SK-N-MC (cell line): ENCODE measurements at regions not wholly inside any gene's neighbourhood (a gene's known extent, or its start where the extent isn't known, plus 50 kb on each side); places are given as distances from the start of the nearest gene placed in this dataset.

Experiments used
- DNase-seq: peaks from one replicate; pipeline ENCODE4 v3.0.0-alpha.2; 2011; ENCODE audit warnings: low read depth, low spot score
- H3K27ac ChIP-seq: fragments of 200-600 bp; sonication (generic); 2 replicates; pipeline ENCODE4 v1.5.1; 2016; ENCODE audit warnings: mixed run types
- H3K36me3 ChIP-seq: fragments of 200-600 bp; sonication (generic); 2 replicates; pipeline ENCODE4 v1.6.1; 2017; ENCODE audit warnings: antibody characterized with exemption, low read length, mixed read lengths; ENCODE audit not compliant: insufficient read depth
- H3K4me3 ChIP-seq: fragments of 200-600 bp; sonication (generic); 2 replicates; pipeline ENCODE4 v1.5.1; 2016
- H3K9ac ChIP-seq: fragments of 200-600 bp; sonication (generic); 2 replicates; pipeline ENCODE4 v1.8.0; 2017; ENCODE audit warnings: mixed run types, mixed read lengths; ENCODE audit not compliant: insufficient read length
- H3K9me3 ChIP-seq: fragments of 200-600 bp; sonication (generic); 2 replicates; pipeline ENCODE4 v1.6.1; 2017; ENCODE audit warnings: low read depth, mild to moderate bottlenecking, antibody characterized with exemption, low read length, moderate library complexity, mixed read lengths
- EZH2 ChIP-seq: fragments of 200-600 bp; sonication (generic); IDR thresholded peaks from one replicate; pipeline ENCODE4 v1.6.1; 2017; ENCODE audit warnings: antibody characterized with exemption
- FOXP2 ChIP-seq: optimal IDR thresholded peaks from 2 replicates; pipeline ENCODE3; 2011; ENCODE audit warnings: mild to moderate bottlenecking, moderate library complexity; ENCODE audit not compliant: insufficient read depth; ENCODE audit errors: extremely low read length, control extremely low read depth
- POLR2AphosphoS5 ChIP-seq: IDR thresholded peaks from 2 replicates; pipeline ENCODE4 v1.6.1; 2012; ENCODE audit warnings: mild to moderate bottlenecking, low read depth, low read length, borderline replicate concordance

DNA sequence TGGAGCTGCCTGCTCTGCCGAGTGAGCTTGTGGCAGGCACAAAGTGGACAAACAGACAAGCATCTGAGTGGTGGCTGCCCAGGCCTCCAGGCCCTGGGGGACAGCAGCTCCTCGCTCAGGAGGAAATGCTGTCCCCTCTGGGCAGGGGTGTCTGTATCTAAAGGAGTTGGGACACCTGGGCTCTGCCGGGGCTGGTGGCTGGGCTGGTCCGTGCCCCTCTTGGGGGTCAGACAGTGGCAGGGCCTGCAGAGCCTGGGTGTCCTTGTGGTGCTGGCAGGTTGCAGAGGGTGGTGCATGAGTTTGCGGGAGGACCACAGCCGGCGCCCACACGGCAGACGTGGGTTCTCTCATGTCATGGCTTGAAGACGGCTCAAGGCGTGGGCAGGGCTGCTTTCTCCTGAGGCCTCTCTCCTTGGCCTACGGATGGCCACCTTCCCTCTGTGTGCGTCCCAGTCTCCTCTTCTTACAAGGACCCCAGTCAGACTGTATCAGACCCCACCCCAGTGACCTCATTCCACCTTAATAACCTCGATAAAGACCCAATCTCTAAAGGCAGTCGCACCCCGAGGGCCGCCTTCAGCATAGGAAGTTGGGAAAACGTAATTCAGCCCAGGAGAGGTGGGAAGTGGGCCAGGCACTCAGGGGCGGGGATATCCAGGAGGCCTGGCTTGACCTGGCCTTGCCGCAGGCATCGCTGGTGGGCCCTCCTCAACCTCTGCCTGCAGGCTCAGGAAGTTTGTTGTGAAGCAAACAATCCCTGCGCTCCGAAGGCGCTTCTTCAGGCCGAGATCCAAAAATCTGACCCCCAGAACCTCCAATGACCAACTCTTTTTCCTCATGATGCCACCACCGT is 110.0 kb downstream of the KIF26A start:
- Histone ChIP-seq H3K27ac (no peak overlapping the region), H3K9ac (no peak overlapping the region), H3K36me3 (no peaks in the 10 kb centered on the region), H3K4me3 (no peak overlapping the region), H3K9me3 (no peaks in the 10 kb centered on the region)
- no peak for DNase-seq
- TF ChIP-seq FOXP2 (no peak), EZH2 (no peak), POLR2AphosphoS5 (no peak)

GRCh38 chr14:104249089-104249488 is 110.7 kb downstream of the KIF26A start:
- Histone ChIP-seq H3K4me3 (no peak overlapping the region), H3K36me3 (no peaks in the 10 kb centered on the region), H3K9me3 (no peaks in the 10 kb centered on the region), H3K27ac (no peak overlapping the region), H3K9ac (no peak overlapping the region)
- no peak for DNase-seq
- TF ChIP-seq POLR2AphosphoS5 (no peak), FOXP2 (no peak), EZH2 (no peak)

DNA sequence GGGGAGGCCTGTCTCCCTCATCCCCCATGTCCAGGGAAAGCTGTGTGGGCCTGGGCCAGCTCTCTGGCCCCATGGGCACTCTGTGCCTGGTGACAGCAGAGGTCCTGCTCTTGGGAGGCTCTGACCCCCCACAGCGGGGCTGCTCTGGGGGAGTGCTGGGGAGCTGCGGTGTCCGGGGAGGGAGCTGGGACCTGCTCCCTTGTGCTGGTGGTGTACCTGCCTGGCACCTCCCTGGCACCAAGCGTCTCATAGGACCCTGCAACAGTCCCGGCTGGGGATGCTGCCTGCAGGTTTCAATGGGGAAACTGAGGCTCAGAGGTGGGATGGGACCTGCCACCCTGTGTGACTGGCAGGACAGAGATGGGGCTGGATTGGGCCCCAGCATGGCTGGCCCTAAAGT is 111.3 kb downstream of the KIF26A start:
- H3K4me3 ChIP-seq: no peak overlapping the region
- H3K9ac ChIP-seq: no peak overlapping the region
- TF ChIP-seq POLR2AphosphoS5 (no peak), FOXP2 (no peak)
- H3K27ac ChIP-seq: no peak overlapping the region
- H3K36me3 ChIP-seq: no peaks in the 10 kb centered on the region
- no peaks in the 10 kb centered on the region for H3K9me3 ChIP-seq
- DNase-seq: no peak

DNA sequence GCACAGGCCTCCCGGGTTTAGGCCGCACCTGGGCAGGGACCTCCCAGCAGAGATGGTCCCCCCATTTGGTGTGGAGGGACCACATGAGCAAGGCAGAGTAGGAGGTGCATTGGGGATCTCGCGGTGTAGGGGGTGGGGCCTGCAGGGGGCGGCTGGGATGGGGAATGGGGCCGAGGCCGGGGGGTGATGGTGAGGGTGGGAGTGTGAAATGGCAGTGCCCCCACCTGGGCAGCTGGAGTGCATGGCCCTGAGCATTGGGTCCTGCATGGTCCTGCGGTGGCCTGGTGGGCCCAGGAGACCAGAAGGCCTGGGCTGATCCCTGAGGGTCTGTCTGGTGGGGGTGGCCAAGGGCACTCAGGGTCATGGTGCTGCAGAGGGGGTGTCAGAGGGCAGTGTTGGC is 111.8 kb downstream of the KIF26A start:
- no peak for TF ChIP-seq POLR2AphosphoS5
- no peak for TF ChIP-seq FOXP2
- TF ChIP-seq EZH2: no peak
- no peaks in the 10 kb centered on the region for H3K9me3 ChIP-seq
- H3K4me3 ChIP-seq: no peak overlapping the region
- H3K36me3 ChIP-seq: no peaks in the 10 kb centered on the region
- no peak overlapping the region for H3K27ac ChIP-seq
- DNase-seq: no peak
- H3K9ac ChIP-seq: no peak overlapping the region

DNA sequence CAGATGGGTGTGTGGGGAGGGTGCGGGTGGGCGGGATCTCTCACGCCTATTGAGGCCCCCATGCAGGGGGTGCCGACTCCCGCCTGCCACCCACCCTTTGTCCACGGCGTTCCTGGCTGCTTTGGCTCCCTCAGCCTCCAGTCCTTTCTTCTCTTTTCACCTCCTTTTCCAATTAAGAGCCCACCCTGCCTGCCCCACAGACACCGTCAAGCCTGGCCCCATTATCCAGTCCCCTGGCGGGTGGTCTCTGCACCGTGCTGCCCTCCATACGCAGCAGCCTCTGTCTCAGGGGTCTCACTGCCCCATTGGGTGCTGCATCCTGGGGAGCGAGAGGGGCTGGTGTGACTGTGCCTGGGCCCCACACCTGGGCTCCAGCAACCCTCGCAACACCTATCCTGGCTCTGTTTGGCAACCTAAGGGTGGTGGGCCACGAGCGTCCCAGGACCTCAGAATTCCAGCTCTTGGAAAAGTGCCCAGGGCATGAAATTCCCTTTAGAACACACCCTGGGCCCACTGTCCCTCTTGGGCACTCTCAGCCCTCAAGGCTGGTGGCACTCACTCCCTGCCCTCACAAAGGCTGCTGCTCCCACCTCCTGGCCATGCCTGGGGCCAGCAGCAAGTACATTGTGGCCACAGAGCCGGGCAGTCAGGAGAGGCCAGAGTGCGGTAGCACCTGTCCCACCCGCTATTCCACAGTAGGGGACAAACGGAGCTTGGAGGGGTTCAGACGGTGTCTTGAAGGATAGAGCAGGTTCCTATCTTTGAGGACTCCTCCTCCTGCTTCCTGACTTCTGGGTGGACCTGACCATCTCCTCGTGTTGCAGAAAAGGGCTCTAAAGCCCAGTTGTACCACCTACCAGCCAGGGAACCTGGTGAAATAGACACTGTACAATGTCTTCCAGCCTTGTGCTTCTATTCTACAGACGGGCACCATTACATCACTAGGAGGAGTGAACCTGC is 114.1 kb downstream of the KIF26A start:
- DNase-seq: no peak
- no peak overlapping the region for H3K4me3 ChIP-seq
- H3K9ac ChIP-seq: no peak overlapping the region
- no peak overlapping the region for H3K27ac ChIP-seq
- TF ChIP-seq EZH2: no peak
- no peak for TF ChIP-seq POLR2AphosphoS5
- no peak for TF ChIP-seq FOXP2
- no peaks in the 10 kb centered on the region for H3K36me3 ChIP-seq
- H3K9me3 ChIP-seq: no peaks in the 10 kb centered on the region

DNA sequence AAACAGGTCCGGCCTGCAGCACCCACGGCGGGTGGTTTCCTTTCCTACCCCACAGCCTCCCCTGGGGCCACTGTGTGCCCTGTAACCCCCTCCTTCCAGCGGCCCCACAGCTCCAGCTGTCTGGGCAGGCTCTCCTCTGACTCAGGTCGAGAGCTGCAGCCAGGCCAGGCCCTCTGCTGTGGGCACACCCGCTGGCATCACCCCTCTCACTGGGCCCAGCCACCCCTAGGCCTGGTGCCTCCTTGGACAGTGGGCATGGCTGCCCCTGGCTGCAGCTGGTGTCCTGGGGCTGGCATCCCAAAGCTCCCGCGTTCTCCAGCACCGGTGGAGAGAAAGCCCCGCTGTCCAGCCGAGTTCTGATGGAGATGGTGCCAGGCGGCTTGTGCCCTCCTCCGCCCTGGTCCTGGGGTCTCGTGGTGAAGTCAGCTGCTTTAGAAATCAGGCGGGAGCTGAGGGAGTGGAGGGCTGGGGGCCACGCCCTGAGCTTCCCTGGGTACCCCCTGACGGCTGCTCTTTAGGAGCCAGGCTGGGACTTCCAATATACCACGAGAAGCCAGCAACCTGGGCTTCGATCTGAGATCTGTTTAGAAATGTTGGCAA is 114.9 kb downstream of the KIF26A start:
- DNase-seq: no peak
- H3K27ac ChIP-seq: no peak overlapping the region
- H3K4me3 ChIP-seq: no peak overlapping the region
- TF ChIP-seq EZH2 (no peak), FOXP2 (no peak), POLR2AphosphoS5 (no peak)
- H3K36me3 ChIP-seq: no peaks in the 10 kb centered on the region
- no peak overlapping the region for H3K9ac ChIP-seq
- H3K9me3 ChIP-seq: no peaks in the 10 kb centered on the region

- TF ChIP-seq POLR2AphosphoS5: no peak
- no peak for TF ChIP-seq EZH2
- no peak for TF ChIP-seq FOXP2
- Histone ChIP-seq H3K36me3 (no peaks in the 10 kb centered on the region), H3K9me3 (no peaks in the 10 kb centered on the region), H3K27ac (no peak overlapping the region), H3K4me3 (no peak overlapping the region), H3K9ac (no peak overlapping the region)
- no peak for DNase-seq
Measured at GRCh38 chr14:104253901-104254353, 115.5 kb downstream of the KIF26A start.

DNA sequence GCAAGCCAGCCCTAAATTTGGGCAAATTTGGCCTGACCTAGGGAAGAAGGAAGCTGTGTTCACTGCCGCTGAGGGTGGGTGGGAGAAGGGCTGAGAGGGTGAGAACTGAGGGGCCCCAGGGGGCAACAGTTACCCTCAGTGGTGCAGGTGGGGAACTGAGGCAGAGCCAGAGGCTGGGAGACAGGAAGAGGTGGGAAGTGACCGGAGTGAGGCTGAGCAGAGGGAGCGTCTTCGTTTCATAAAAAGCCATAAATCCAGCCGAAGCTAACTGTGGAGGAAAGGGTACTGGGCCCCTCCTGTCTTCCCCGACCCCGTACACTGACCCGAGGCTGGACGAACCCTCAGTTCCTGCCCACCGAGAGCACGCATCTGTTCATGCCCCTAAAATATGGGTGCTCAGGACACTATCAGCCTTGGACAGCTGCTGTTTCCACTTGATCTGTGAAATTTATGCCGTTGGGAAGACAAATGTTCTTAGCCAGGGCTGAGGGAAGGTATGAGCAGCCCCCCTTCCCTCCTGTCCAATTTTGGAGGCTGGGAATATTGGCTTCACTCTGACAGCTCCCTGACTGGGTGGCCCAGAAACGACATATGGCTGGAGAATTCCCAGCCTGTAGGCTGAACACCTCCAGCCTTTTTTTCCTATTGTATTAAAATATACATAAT is 116.5 kb downstream of the KIF26A start:
- H3K9me3 ChIP-seq: no peaks in the 10 kb centered on the region
- no peaks in the 10 kb centered on the region for H3K36me3 ChIP-seq
- no peak overlapping the region for H3K4me3 ChIP-seq
- H3K9ac ChIP-seq: no peak overlapping the region
- DNase-seq: no peak
- no peak overlapping the region for H3K27ac ChIP-seq
- TF ChIP-seq POLR2AphosphoS5 (no peak), EZH2 (no peak), FOXP2 (no peak)
